H1 (cell line): ENCODE measurements at regions not wholly inside any gene's neighbourhood (a gene's known extent, or its start where the extent isn't known, plus 50 kb on each side); places are given as distances from the start of the nearest gene placed in this dataset.

Experiments
- CTCF ChIA-PET: fragments of 300-600 bp; sonication (Branson Sonifier 250); formaldehyde crosslinking; loops from one replicate; lab custom pipeline; 2021; ENCODE audit not compliant: partially characterized antibody; lab: Charles Lee
- POLR2A ChIA-PET: fragments of 300-600 bp; sonication (Branson Sonifier 250); formaldehyde crosslinking; loops from one replicate; lab custom pipeline; 2021; ENCODE audit warnings: inconsistent platforms; ENCODE audit not compliant: partially characterized antibody; lab: Charles Lee
- DNase-seq, 2 experiments: peaks; one replicate each; pipeline versions ENCODE4 v3.0.0 to v3.0.0-alpha.2; 2010 to 2022; ENCODE audit warnings: low spot score in 2 of 2, low read depth in 1 of 2, mixed read lengths in 1 of 2
- FAIRE-seq: peaks from 2 replicates; lab custom pipeline; 2011; peaks lifted over from hg19 to GRCh38; lab: Jason Lieb, UNC
- H2AFZ ChIP-seq: 2 replicates; pipeline ENCODE4 v1.8.1; 2012; ENCODE audit warnings: low read length, inconsistent platforms
- H2AK5ac ChIP-seq: 2 replicates; pipeline ENCODE4 v1.6.1; 2013; ENCODE audit warnings: low read depth, low read length
- H2BK120ac ChIP-seq: replicated peaks from 2 replicates; pipeline ENCODE3; 2013; ENCODE audit warnings: low read depth, low read length, inconsistent platforms
- H2BK12ac ChIP-seq: 2 replicates; pipeline ENCODE4 v1.6.1; 2013; ENCODE audit warnings: low read depth, low read length
- H2BK15ac ChIP-seq: 2 replicates; pipeline ENCODE4 v1.6.1; 2013; ENCODE audit warnings: low read length
- H2BK20ac ChIP-seq: 2 replicates; pipeline ENCODE4 v1.6.1; 2013; ENCODE audit warnings: low read length
- H2BK5ac ChIP-seq: 2 replicates; pipeline ENCODE4 v1.6.1; 2013; ENCODE audit warnings: low read depth, low read length
- H3K14ac ChIP-seq: 2 replicates; pipeline ENCODE4 v1.6.1; 2013; ENCODE audit warnings: inconsistent platforms; ENCODE audit not compliant: insufficient read length
- H3K18ac ChIP-seq: 2 replicates; pipeline ENCODE4 v1.6.1; 2013; ENCODE audit warnings: low read length; ENCODE audit errors: extremely low read depth
- H3K23ac ChIP-seq: 2 replicates; pipeline ENCODE4 v1.6.1; 2013; ENCODE audit warnings: inconsistent platforms; ENCODE audit not compliant: insufficient read length
- H3K23me2 ChIP-seq: 2 replicates; pipeline ENCODE4 v1.6.1; 2013; ENCODE audit warnings: low read depth, low read length
- H3K27ac ChIP-seq: 2 replicates; pipeline ENCODE4 v1.6.1; 2011; ENCODE audit warnings: low read depth, low read length, inconsistent platforms
- H3K27me3 ChIP-seq, 4 experiments: replicated peaks in 1 of 4; 1 replicate in 1 of 4; 2 replicates in 3 of 4; pipeline versions ENCODE4 v1.6.1 to v1.8.1; 2011 to 2013; ENCODE audit warnings: low read length in 3 of 4, mild to moderate bottlenecking in 3 of 4, inconsistent platforms in 2 of 4, mixed read lengths in 2 of 4, moderate library complexity in 1 of 4; ENCODE audit not compliant: control insufficient read depth in 3 of 4, insufficient read depth in 3 of 4; ENCODE audit errors: extremely low read depth in 1 of 4
- H3K36me3 ChIP-seq, 4 experiments: 2 replicates each; pipeline versions ENCODE4 v1.6.1 to v1.8.1; 2011 to 2013; ENCODE audit warnings: mild to moderate bottlenecking in 4 of 4, low read length in 3 of 4, moderate library complexity in 2 of 4, control low read depth in 1 of 4, inconsistent platforms in 1 of 4; ENCODE audit not compliant: insufficient read depth in 4 of 4, control insufficient read depth in 2 of 4
- H3K4ac ChIP-seq: replicated peaks from 2 replicates; pipeline ENCODE3; 2013; ENCODE audit warnings: low read length, low read depth, mixed read lengths, inconsistent platforms; ENCODE audit not compliant: insufficient read length
- H3K4me1 ChIP-seq, 4 experiments: replicated peaks in 1 of 4; 1 replicate in 1 of 4; 2 replicates in 3 of 4; pipeline versions ENCODE4 v1.6.1 to v1.8.1; 2011 to 2013; ENCODE audit warnings: low read length in 3 of 4, inconsistent platforms in 2 of 4, mixed read lengths in 1 of 4; ENCODE audit not compliant: insufficient read depth in 4 of 4, control insufficient read depth in 3 of 4
- H3K4me2 ChIP-seq, 2 experiments: 2 replicates each; pipeline versions ENCODE4 v1.6.1 to v1.8.1; 2011 to 2013; ENCODE audit warnings: low read depth in 2 of 2, low read length in 2 of 2, control low read depth in 1 of 2, inconsistent platforms in 1 of 2, mild to moderate bottlenecking in 1 of 2; ENCODE audit not compliant: insufficient read depth in 1 of 2
- H3K4me3 ChIP-seq, 4 experiments: fragments of 200-600, 300-600 bp in 1 of 4; sonication (generic), shearing (Covaris generic), sonication (Bioruptor Twin) in 1 of 4; 2 replicates each; pipeline versions ENCODE4 v1.5.1 to v1.8.1; 2011 to 2016; ENCODE audit warnings: low read length in 4 of 4, low read depth in 3 of 4, control low read depth in 2 of 4, inconsistent platforms in 2 of 4, mild to moderate bottlenecking in 2 of 4, mixed read lengths in 1 of 4, moderate library complexity in 1 of 4; ENCODE audit not compliant: insufficient read depth in 2 of 4; ENCODE audit errors: extremely low read depth in 1 of 4
- H3K56ac ChIP-seq: replicated peaks from 2 replicates; pipeline ENCODE3; 2013; ENCODE audit warnings: low read depth, mild to moderate bottlenecking, mixed read lengths, low read length, inconsistent platforms; ENCODE audit not compliant: insufficient read length
- H3K79me1 ChIP-seq: 2 replicates; pipeline ENCODE4 v1.6.1; 2013; ENCODE audit warnings: low read depth, low read length, control low read depth
- H3K79me2 ChIP-seq, 2 experiments: 2 replicates each; pipeline versions ENCODE4 v1.6.1 to v1.8.1; 2012 to 2013; ENCODE audit warnings: low read length in 2 of 2, mild to moderate bottlenecking in 2 of 2, inconsistent platforms in 1 of 2; ENCODE audit not compliant: insufficient read depth in 2 of 2, control insufficient read depth in 1 of 2
- H3K9ac ChIP-seq, 4 experiments: replicated peaks in 1 of 4; 1 replicate in 1 of 4; 2 replicates in 3 of 4; pipeline versions ENCODE4 v1.6.1 to v1.8.1; 2011 to 2013; ENCODE audit warnings: low read depth in 3 of 4, low read length in 3 of 4, control low read depth in 2 of 4, mild to moderate bottlenecking in 2 of 4, moderate library complexity in 2 of 4, inconsistent platforms in 1 of 4; ENCODE audit errors: extremely low read depth in 1 of 4
- H3K9me3 ChIP-seq, 2 experiments: 2 replicates each; pipeline versions ENCODE4 v1.6.1 to v1.8.1; 2012 to 2013; ENCODE audit warnings: mild to moderate bottlenecking in 2 of 2, moderate library complexity in 2 of 2, control low read depth in 1 of 2, inconsistent platforms in 1 of 2, low read depth in 1 of 2, low read length in 1 of 2, mixed read lengths in 1 of 2; ENCODE audit not compliant: insufficient read depth in 2 of 2
- H4K20me1 ChIP-seq, 2 experiments: replicated peaks in 1 of 2; 2 replicates each; pipeline versions ENCODE3 to v1.8.1; 2011 to 2013; ENCODE audit warnings: inconsistent platforms in 2 of 2, low read length in 2 of 2, mild to moderate bottlenecking in 1 of 2; ENCODE audit not compliant: insufficient read depth in 2 of 2, control insufficient read depth in 1 of 2
- H4K5ac ChIP-seq: 2 replicates; pipeline ENCODE4 v1.6.1; 2013; ENCODE audit warnings: low read length, low read depth, mixed read lengths, inconsistent platforms; ENCODE audit not compliant: insufficient read length
- H4K8ac ChIP-seq: 2 replicates; pipeline ENCODE4 v1.8.0; 2013; ENCODE audit warnings: mild to moderate bottlenecking, moderate library complexity, low read length, inconsistent platforms; ENCODE audit not compliant: insufficient read depth; ENCODE audit errors: extremely low read depth
- H4K91ac ChIP-seq: replicated peaks from 2 replicates; pipeline ENCODE3; 2013; ENCODE audit warnings: low read length, mixed read lengths, inconsistent platforms; ENCODE audit not compliant: insufficient read length
- ATF3 ChIP-seq: IDR thresholded peaks from 2 replicates; pipeline ENCODE4 v1.6.1; 2011; ENCODE audit warnings: low read depth, mild to moderate bottlenecking, low read length; ENCODE audit not compliant: insufficient read depth
- CEBPB ChIP-seq: IDR thresholded peaks from 2 replicates; pipeline ENCODE4 v1.6.1; 2012; ENCODE audit warnings: low read depth, low read length
- CTBP2 ChIP-seq: IDR thresholded peaks from 2 replicates; pipeline ENCODE4 v1.7.0; 2011; ENCODE audit warnings: borderline replicate concordance, mild to moderate bottlenecking, moderate library complexity, mixed read lengths, low read length; ENCODE audit not compliant: insufficient read depth, insufficient read length
- JUN ChIP-seq: IDR thresholded peaks from 2 replicates; pipeline ENCODE4 v1.6.1; 2011; ENCODE audit warnings: low read depth, mild to moderate bottlenecking, improper control_type of control experiment, low read length
- MAFK ChIP-seq: IDR thresholded peaks from 2 replicates; pipeline ENCODE4 v1.6.1; 2012; ENCODE audit warnings: low read depth, mild to moderate bottlenecking, improper control_type of control experiment, low read length
- MAX ChIP-seq: IDR thresholded peaks from 2 replicates; pipeline ENCODE4 v1.6.1; 2012; ENCODE audit warnings: inconsistent platforms
- NANOG ChIP-seq: IDR thresholded peaks from 2 replicates; pipeline ENCODE4 v1.6.1; 2011; ENCODE audit warnings: low read length, low read depth, mild to moderate bottlenecking, inconsistent platforms; ENCODE audit not compliant: insufficient read depth, poor library complexity, severe bottlenecking
- POLR2AphosphoS5 ChIP-seq: IDR thresholded peaks from 2 replicates; pipeline ENCODE4 v1.6.1; 2011; ENCODE audit warnings: low read depth, low read length
- RBBP5 ChIP-seq: IDR thresholded peaks from 2 replicates; pipeline ENCODE4 v1.7.1; 2012; ENCODE audit warnings: low read depth, mild to moderate bottlenecking, inconsistent platforms, low read length, moderate library complexity, borderline replicate concordance
- RNF2 ChIP-seq: fragments of 200-900, 300-1000 bp; sonication (generic); IDR thresholded peaks from 2 replicates; pipeline ENCODE4 v1.7.1; 2016; ENCODE audit warnings: borderline replicate concordance, low read depth, mild to moderate bottlenecking, antibody characterized with exemption, low read length; ENCODE audit not compliant: poor library complexity, severe bottlenecking; ENCODE audit errors: missing control alignments
- SIX5 ChIP-seq: IDR thresholded peaks from 2 replicates; pipeline ENCODE4 v1.6.1; 2011; ENCODE audit warnings: mild to moderate bottlenecking, low read depth, low read length
- TAF1 ChIP-seq: IDR thresholded peaks from 2 replicates; pipeline ENCODE4 v1.6.1; 2011; ENCODE audit warnings: mild to moderate bottlenecking, low read depth, low read length
- TBP ChIP-seq: IDR thresholded peaks from 2 replicates; pipeline ENCODE4 v1.6.1; 2011; ENCODE audit warnings: low read depth, low read length, improper control_type of control experiment
- WGBS, 2 experiments: shearing (Covaris generic) in 1 of 2; methylation state at CpG; one replicate each; pipeline versions ENCODE4 v1.1.6 to v1.1.7; 2013 to 2015; ENCODE audit warnings: low lambda C conversion rate in 2 of 2, mixed read lengths in 2 of 2, inconsistent platforms in 1 of 2, low coverage in 1 of 2, missing lambda C conversion rate in 1 of 2; ENCODE audit not compliant: insufficient replicate concordance in 2 of 2, insufficient coverage in 1 of 2, insufficient read length in 1 of 2; ENCODE audit errors: extremely low coverage in 1 of 2, missing lambda C conversion rate in 1 of 2; 5-methylcytosine and 5-hydroxymethylcytosine counted together

GRCh38 chr5:113989278-113989912 is 372.5 kb upstream of the KCNN2 start:
- H4K5ac ChIP-seq: no peak overlapping the region
- no peak overlapping the region for H2BK5ac ChIP-seq
- FAIRE-seq (no peak), DNase-seq (no peak)
- H3K36me3 ChIP-seq: no peaks in the 10 kb centered on the region
- H2AK5ac ChIP-seq: no peak overlapping the region
- H3K9me3 ChIP-seq: no peaks in the 10 kb centered on the region
- no peak overlapping the region for H4K91ac ChIP-seq
- H3K27me3 ChIP-seq: no peaks in the 10 kb centered on the region
- no peaks in the 10 kb centered on the region for H4K20me1 ChIP-seq
- ChIA-PET CTCF (interaction anchor here (0.6 kb wide), 1 partner anchor 316 kb away, joined by 3 read pairs; no protein-coding TSS in a partner anchor), POLR2A (no interaction called here)
- no peak overlapping the region for H3K4me3 ChIP-seq
- no peak overlapping the region for H2BK12ac ChIP-seq
- H4K8ac ChIP-seq: no peak overlapping the region
- no peaks in the 10 kb centered on the region for H3K4me1 ChIP-seq
- H2BK20ac ChIP-seq: no peak overlapping the region
- no peak overlapping the region for H3K23ac ChIP-seq
- H3K9ac ChIP-seq: peak overlapping the region in 1 of 4 experiments; percentile 34; a peak in 1 of 7 replicates
- H2AFZ ChIP-seq: no peak overlapping the region
- no peak overlapping the region for H3K4ac ChIP-seq
- no peak overlapping the region for H3K18ac ChIP-seq
- TF ChIP-seq RNF2 (no peak), POLR2AphosphoS5 (no peak), RBBP5 (no peak), CEBPB (no peak), TAF1 (no peak), MAFK (no peak), SIX5 (no peak), JUN (no peak), ATF3 (no peak), NANOG (no peak), MAX (no peak), TBP (no peak), CTBP2 (no peak)
- no peak overlapping the region for H3K56ac ChIP-seq
- no peak overlapping the region for H3K4me2 ChIP-seq
- H2BK120ac ChIP-seq: no peak overlapping the region
- no peak overlapping the region for H2BK15ac ChIP-seq
- 84% methylated on average over 6 of the region's 6 CpGs; no CpG with 5 or more reads in 1 of the 2 experiments for WGBS, 2 experiments
- no peaks in the 10 kb centered on the region for H3K79me2 ChIP-seq
- H3K14ac ChIP-seq: no peak overlapping the region
- H3K23me2 ChIP-seq: no peaks in the 10 kb centered on the region
- no peaks in the 10 kb centered on the region for H3K79me1 ChIP-seq
- H3K27ac ChIP-seq: no peak overlapping the region
